H1 (cell line): ENCODE measurements at regions not wholly inside any gene's neighbourhood (a gene's known extent, or its start where the extent isn't known, plus 50 kb on each side); places are given as distances from the start of the nearest gene placed in this dataset.

Experiments
- ASH2L ChIP-seq: fragments of 200-600, 300-600 bp; sonication (generic); IDR thresholded peaks from one replicate; pipeline ENCODE4 v1.7.1; 2017; ENCODE audit warnings: low read length
- EGR1 ChIP-seq: IDR thresholded peaks from 2 replicates; pipeline ENCODE4 v1.6.1; 2011; ENCODE audit warnings: low read depth, low read length, borderline replicate concordance
- JUN ChIP-seq: IDR thresholded peaks from 2 replicates; pipeline ENCODE4 v1.6.1; 2011; ENCODE audit warnings: low read depth, mild to moderate bottlenecking, improper control_type of control experiment, low read length
- RFX5 ChIP-seq: IDR thresholded peaks from 2 replicates; pipeline ENCODE4 v1.6.1; 2011; ENCODE audit warnings: low read depth, low read length, improper control_type of control experiment, borderline replicate concordance
- SUZ12 ChIP-seq: fragments of 200-600 bp; sonication (generic); IDR thresholded peaks from 2 replicates; pipeline ENCODE4 v1.6.1; 2012; ENCODE audit warnings: mild to moderate bottlenecking, inconsistent platforms, low read length, moderate library complexity, mixed read lengths
- ZNF274 ChIP-seq: IDR thresholded peaks from 2 replicates; pipeline ENCODE4 v1.7.0; 2012; ENCODE audit warnings: low read length, borderline replicate concordance; ENCODE audit errors: extremely low read depth
- TF ChIP-seq, protein P1 (sequence below): fragments of 300-600 bp; sonication (generic); IDR thresholded peaks from 2 replicates; pipeline ENCODE4 v1.7.1; 2012; ENCODE audit warnings: low read length, moderate library complexity, mild to moderate bottlenecking, inconsistent platforms; ENCODE audit not compliant: insufficient replicate concordance

DNA sequence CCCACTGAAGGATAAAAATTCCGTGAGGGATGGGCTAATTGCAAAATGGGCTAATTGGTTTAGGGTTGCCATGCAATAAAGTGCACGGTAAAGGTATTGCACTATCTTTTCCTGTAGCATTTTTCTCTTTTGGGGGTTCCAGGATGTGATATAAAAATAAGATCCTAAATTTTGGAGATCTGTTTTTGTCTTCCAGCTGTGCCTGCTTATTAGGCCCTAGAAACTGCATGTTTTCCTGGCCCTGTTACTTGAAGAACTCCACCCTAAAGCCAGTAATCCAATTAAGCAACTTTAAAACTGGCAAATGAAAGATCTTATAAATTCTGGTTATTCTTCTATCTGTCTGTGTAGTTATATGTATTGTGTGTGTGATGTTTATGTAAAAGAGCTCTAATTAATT is 2489.6 kb downstream of the PCDH9 start (continued):
- TF ChIP-seq, protein P1, sequence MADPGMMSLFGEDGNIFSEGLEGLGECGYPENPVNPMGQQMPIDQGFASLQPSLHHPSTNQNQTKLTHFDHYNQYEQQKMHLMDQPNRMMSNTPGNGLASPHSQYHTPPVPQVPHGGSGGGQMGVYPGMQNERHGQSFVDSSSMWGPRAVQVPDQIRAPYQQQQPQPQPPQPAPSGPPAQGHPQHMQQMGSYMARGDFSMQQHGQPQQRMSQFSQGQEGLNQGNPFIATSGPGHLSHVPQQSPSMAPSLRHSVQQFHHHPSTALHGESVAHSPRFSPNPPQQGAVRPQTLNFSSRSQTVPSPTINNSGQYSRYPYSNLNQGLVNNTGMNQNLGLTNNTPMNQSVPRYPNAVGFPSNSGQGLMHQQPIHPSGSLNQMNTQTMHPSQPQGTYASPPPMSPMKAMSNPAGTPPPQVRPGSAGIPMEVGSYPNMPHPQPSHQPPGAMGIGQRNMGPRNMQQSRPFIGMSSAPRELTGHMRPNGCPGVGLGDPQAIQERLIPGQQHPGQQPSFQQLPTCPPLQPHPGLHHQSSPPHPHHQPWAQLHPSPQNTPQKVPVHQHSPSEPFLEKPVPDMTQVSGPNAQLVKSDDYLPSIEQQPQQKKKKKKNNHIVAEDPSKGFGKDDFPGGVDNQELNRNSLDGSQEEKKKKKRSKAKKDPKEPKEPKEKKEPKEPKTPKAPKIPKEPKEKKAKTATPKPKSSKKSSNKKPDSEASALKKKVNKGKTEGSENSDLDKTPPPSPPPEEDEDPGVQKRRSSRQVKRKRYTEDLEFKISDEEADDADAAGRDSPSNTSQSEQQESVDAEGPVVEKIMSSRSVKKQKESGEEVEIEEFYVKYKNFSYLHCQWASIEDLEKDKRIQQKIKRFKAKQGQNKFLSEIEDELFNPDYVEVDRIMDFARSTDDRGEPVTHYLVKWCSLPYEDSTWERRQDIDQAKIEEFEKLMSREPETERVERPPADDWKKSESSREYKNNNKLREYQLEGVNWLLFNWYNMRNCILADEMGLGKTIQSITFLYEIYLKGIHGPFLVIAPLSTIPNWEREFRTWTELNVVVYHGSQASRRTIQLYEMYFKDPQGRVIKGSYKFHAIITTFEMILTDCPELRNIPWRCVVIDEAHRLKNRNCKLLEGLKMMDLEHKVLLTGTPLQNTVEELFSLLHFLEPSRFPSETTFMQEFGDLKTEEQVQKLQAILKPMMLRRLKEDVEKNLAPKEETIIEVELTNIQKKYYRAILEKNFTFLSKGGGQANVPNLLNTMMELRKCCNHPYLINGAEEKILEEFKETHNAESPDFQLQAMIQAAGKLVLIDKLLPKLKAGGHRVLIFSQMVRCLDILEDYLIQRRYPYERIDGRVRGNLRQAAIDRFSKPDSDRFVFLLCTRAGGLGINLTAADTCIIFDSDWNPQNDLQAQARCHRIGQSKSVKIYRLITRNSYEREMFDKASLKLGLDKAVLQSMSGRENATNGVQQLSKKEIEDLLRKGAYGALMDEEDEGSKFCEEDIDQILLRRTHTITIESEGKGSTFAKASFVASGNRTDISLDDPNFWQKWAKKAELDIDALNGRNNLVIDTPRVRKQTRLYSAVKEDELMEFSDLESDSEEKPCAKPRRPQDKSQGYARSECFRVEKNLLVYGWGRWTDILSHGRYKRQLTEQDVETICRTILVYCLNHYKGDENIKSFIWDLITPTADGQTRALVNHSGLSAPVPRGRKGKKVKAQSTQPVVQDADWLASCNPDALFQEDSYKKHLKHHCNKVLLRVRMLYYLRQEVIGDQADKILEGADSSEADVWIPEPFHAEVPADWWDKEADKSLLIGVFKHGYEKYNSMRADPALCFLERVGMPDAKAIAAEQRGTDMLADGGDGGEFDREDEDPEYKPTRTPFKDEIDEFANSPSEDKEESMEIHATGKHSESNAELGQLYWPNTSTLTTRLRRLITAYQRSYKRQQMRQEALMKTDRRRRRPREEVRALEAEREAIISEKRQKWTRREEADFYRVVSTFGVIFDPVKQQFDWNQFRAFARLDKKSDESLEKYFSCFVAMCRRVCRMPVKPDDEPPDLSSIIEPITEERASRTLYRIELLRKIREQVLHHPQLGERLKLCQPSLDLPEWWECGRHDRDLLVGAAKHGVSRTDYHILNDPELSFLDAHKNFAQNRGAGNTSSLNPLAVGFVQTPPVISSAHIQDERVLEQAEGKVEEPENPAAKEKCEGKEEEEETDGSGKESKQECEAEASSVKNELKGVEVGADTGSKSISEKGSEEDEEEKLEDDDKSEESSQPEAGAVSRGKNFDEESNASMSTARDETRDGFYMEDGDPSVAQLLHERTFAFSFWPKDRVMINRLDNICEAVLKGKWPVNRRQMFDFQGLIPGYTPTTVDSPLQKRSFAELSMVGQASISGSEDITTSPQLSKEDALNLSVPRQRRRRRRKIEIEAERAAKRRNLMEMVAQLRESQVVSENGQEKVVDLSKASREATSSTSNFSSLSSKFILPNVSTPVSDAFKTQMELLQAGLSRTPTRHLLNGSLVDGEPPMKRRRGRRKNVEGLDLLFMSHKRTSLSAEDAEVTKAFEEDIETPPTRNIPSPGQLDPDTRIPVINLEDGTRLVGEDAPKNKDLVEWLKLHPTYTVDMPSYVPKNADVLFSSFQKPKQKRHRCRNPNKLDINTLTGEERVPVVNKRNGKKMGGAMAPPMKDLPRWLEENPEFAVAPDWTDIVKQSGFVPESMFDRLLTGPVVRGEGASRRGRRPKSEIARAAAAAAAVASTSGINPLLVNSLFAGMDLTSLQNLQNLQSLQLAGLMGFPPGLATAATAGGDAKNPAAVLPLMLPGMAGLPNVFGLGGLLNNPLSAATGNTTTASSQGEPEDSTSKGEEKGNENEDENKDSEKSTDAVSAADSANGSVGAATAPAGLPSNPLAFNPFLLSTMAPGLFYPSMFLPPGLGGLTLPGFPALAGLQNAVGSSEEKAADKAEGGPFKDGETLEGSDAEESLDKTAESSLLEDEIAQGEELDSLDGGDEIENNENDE: no peak
- TF ChIP-seq RFX5: no peak
- no peak for TF ChIP-seq ZNF274
- no peak for TF ChIP-seq JUN
- no peak for TF ChIP-seq EGR1
- no peak for TF ChIP-seq SUZ12
- TF ChIP-seq ASH2L: no peak
